ENCODE measurements at regions not wholly inside any gene's neighbourhood (a gene's known extent, or its start where the extent isn't known, plus 50 kb on each side); places are given as distances from the start of the nearest gene placed in this dataset.

DNA sequence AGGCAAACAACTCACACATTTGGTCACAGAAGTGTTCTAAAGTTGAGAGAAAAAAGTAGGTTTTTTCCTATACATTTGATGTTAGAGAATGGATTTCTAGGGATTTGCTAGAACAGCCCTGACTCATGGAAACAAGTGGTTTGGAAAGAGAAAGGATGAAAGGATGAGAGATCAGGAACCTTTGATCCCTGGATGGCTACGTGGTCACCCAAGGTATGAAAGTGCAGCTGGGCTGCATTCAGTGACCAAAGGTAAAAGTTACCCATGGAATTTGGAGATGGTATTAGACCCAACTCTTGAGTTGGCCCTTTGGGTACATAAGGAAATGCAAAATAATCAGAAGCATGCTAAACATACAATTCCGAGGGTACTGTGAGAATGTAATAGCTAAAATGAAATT lies 61.3 kb upstream of the SPIN1 start:
- no peak for FAIRE-seq

DNA sequence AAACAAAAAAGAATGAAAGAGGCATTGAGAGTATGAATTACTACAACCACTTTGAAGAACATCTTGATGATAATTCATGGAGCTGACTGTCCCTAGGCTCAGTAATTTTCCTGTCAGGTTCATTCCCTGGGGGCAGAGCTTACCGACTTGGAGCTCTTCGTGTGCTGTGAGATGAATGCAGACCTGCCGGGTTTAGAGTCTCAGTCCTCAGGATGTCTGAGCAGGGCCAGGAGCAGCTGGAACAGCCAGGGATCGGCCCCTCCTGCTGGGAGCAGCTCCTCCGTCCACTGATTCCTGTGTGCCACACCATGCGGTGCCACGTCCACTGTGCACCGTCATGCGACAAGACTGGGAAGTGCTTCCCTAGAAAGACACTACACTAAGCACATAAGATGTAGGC lies 62.2 kb upstream of the SPIN1 start:
- no peak for FAIRE-seq

DNA sequence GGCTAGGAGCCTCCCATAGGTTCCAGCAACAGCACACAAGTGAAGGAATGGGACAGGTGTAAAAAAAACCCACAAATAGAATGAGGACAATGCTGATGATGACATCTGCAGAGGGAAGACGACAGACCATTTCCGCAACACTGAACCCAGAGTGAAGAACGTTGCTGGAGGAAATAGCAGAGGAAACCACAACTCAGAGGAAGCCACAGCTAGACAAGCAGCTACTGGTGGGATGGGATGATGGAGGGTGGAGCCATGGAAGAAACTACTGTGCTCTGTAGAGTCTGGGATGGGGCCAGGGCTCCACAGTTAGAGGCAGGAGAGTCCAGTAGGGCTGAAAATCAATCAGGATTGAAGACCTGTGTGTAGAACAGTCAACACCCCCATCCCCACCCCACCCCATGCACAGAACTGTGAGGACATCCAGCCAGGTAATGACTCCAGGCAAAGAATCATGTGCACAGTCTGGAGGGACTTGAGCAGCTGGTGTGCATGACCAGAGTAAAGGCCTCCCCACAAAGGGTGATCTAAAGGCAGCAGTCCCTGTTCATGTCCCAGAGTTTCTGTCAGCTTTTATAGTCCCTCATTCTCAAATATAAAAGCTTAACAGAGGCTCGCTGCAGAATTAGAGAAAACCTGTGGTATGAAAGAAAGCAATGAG lies 65.2 kb upstream of the SPIN1 start:
- FAIRE-seq, result no peak

DNA sequence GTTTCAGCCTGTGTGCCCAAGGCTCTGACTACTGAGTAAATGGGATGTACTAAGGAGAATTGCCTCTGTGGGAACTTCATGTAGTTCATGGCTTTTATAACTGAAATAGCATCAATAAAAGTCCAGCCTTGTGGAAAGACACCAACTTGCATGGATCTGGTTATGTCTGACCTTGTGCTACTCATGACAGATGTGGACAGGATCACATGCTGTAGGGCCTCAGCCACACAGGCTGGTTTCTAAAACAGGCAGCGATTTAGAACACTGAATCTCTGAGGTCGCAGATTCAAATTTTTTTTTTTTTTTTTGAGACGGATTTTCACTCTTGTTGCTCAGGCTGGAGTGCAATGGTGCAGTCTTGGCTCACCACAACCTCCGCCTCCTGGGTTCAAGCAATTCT lies 66.5 kb upstream of the SPIN1 start:
- no peak for FAIRE-seq

DNA sequence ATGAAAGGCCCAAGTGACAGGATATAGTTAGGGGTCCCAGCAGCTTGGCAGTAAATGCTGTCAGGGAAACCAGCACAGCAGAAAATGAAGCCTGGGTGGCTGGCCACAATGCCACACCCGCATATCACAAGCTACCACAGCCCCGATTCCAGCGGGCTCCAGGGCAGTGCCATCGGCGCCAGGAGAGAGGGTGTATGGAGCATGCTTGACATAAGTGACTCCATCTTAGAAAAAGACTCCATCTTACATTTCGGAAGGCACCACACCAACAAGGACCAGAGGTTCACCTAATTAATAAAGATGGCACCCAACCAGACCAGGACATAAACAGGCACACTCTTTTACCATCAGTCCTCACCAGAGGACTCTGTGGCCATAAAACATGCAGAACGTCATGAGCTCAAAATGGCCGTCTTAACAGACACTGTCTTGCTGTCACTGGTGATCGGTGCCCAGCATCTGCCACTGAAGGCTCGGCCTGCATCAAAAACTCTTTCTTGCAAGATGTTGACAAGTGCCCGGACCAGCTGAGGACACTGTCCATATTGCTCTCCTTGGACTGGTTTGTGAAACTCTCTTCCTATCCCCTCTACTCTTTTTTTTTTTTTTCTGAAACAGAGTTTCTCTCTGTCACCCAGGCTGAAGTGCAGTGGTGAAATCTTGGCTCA lies 67.4 kb upstream of the SPIN1 start:
- no peak for FAIRE-seq

DNA sequence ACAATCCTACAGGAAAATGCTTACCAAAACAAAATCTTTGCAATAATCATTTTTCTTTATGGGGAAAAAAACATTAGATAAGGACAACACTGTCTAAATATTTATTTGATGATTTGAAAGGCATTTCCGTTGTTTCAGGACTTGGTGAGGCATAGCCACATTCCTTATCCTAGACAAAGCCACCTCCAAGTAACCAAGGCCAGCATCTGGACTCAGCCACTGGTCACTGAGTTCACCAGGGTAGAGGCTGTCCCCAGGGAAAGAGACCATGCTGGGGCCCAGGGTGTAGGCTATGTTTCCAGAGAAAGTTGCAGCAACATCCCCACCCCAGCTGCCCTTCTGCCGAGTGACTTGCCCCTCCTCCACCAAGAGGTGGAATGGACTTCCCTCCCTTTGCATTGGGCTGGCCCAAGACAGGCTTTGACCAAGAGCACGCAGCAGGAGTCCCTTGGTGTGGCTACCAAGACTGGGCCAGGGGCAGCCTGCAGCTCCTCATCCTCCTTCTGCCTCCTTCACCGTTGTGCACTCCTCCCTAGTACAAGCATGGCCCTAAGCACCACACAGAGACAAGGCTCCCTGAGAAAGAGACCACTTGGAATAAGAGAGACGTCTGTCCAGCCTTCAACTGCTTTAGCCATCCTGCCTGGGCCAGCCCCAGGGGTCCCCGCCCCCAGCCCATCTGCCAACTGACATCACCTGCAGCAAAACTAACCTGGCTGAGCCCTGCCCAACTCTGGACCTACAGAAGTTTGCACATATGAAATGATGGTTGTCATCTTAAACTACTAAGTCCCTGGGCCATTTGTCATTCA lies 68.1 kb upstream of the SPIN1 start:
- no peak for FAIRE-seq

DNA sequence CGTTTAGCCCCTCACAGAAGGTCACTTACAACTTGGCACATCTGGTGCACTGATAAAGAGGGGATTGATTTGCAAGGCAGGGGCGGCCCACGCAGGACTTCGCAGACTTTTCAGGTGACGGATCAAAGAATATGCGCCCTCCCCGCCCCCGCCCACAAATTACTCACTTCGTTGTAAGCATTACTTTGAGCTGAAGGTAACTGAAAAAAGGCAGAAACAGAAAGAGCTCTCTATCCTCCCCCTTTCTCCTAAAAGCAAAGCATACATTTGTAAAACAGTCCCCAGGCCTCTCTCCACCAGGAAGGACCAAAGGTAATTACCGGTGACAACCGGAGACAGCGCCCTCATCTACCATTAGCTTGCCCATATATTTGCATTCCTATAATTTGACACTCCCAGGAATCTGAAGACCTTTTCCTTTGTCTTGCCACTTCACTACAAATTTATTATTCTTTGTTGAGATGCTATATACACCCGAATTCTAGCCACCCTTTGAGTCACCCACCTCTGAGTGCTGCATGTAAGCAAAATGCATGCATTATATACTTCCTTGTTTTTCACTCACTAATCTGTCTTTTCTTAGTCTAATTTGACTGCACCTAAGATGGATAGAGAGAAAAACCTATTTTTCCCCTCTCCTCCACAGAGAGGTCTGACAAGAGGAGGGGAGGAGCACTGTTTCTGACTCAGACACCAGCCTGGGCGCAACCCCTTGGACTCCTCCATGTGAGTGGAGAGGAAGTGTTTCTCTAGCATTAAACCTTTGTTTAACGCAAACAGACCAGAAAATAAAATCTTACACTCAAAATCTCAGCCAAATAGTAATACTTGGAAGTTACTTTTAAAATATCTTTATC lies 74.7 kb upstream of the SPIN1 start:
- FAIRE-seq, result no peak

DNA sequence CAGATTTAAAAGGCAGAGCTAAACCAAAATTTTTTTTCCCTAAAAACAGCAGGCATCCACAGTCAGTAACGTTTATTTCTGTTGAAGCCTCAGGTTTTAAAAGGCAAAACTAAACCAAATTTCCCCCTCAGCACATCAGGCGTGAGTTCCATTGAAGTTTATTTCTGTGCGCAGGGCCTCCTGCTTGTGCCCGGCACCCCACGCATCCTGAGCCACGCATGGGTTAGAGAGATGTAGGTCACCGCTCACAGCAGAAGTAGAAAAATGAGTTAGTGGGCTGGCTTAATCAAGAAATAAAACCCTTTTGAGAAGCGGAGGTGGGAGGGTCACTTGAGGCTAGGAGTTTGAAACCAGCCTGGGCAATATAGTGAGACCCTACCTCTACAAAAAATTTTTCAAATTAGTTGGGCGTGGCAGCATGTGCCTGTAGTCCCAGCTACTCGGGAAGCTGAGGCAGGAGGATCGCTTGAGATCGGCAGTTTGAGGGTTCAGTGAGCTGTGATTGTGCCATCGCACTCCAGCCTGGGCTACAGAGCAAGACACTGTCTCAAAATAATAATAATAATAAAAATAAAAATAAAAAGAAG lies 75.6 kb upstream of the SPIN1 start:
- FAIRE-seq, result no peak

DNA sequence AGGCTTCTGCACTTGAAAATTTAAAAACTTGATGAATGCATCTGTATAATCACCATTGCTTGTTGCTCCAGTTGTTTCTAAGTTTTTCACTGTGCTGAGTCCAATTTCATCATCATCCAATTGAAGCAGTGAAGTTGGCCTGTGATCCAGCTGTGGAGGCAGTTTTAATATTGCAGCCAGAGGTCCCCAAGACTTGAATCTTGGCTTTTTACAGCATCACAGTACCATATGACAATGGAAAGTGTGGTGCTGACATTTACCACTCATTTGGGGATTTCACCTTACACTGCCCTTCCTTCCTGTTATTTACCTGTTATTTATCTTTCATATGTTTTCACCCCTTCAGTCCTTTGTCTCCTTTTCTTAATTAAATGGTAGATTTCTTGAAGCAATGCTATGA lies 76.2 kb upstream of the SPIN1 start:
- no peak for FAIRE-seq

DNA sequence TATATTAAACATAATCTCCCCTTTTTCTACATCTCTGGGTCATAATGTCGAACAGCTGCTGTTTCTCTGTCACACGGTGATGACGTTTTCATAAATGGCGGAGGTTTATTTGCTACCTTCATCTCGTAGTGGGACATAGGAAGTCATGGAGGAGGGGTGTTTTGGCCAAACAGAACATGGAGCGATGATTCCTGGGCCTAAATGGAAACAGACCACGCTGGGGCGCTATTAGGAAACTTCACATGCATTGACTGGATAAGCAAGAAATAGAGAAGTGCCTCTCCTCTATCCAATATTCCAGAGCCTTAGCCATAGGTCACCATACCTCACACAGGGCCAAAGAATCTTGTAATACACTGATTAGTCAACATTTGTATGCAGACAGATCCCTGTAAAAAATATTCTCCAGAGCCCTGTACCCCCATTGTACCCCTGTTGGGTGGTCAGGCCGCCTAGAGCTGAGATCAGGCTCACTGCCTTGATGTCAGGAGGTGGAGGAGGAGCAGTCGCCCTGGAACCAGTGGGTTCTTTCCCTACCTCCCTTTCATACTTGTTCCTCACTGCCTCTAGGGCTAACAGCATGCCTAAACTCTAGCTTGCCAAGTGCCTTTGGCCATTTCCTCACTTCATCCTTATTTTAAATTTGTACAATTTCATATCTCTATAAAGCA lies 77.8 kb upstream of the SPIN1 start:
- no peak for FAIRE-seq

DNA sequence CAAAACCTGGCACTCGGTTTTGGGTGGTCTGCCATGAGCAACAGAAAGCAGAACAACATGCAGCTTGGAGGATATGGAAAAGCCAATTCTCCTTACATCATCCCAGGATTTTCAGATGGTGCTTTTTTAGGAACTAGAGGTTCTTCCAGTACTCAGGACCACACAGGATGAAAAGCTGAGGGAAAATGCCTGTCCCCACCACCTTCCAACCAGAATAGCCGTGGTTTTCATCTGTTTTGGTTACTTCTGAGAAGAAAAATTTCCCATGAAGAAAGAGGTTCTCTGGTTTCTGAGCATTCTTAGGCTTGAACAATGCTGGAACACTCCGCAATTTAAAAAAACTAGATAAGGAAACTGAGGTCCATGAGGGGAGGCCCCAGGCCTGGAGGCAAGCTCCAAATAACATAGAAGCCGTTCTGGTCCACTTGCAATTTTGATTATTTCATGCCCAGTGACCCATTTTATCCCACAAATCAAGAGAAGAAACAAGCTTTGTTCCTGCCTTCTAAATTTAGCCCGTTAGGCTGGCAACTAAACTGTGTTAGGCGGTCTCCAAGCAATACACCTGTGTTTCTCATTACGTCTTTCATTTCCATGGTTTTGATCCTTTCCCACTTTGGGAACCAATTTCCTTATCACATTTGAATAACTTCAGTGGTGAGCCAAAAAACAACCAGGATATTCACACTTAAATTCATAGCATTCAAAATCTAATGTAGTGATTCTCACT lies 79.2 kb upstream of the SPIN1 start:
- no peak for FAIRE-seq

DNA sequence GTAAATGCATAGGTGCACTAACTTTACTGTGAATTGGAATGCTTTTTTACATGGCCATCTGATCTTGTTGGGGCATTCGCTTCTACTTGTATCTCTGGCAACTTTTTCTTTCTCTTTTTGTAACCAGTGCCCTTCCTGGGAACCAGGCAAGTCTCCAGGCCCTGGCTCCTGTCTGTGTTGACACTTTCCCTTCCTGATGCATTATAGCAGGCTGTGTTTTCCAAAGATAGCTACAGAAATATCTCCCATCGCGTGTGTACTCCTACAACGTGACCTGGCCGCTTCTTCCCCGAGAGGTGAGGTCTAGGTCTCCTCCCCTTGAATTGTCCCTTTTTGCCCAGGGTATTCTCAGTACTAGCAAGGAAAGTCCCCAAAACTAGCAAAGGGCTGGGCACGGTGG lies 81.1 kb upstream of the SPIN1 start:
- no peak for FAIRE-seq

DNA sequence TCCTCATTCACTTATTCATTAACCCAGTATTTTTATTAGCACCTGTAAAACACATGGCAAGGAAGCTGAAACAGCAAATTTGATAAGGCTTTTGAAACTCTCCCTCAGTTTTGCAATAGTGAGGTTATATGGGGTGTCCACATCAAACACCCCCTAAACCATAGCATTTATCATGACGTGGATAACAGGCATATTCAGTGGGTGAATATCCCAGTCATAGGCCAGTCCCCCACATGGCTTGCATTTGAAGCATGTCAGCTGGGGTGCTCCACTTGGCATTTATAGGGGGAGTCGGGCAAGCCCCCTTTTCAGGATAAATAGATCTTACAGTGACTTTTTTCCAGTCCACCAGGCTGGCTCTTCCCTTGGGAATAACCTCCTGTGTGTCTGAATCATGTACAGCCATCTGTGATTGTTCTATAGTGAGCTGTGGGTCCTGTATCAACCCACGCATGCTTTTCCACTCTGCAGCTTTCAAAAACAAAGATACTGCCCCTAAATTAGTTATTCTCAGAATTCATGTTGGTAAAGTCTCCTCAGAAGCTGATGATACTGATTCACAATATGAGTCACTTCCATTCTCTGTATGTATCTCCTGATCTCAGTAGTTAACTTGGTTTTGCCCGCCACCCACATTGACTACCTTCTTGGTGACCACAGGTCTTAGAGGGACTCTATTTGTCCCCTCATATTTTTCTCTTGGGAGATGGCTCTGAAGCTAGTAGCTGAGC lies 84.4 kb upstream of the SPIN1 start:
- FAIRE-seq, result no peak

DNA sequence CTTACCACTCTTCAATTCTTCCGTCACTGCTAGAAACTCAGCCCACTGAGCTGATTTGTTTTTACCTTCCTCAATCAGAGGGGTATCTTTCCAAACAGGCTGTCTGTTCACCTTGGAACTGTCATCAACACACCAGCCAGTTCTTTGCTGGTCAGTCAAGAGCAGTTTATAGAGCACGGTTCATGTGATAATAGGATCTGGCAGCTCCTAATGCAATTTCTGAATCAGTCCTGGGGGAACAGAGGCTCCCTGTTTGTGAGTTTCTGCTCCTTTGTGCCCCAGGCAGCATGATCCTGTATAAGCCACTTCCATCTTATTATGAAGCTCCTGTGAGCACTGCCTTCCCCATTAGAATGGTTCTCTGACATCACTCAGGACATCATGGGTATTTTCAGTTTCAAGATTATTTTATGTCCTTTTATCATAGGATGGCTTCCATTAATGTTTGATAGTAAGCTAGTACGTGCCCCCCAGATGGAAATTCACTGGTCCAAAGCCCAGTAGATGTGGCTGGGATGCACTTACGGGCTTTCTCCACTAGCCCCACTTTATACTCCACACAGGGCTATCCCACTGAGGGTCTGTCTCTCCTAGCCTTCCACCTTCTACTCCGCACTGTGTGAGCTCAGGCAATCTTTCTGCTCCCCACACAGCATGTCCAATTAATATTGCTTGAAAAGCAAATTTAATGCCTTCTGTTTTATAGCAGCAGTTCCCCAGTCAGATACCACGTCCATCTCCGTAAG lies 85.5 kb upstream of the SPIN1 start:
- no peak for FAIRE-seq

DNA sequence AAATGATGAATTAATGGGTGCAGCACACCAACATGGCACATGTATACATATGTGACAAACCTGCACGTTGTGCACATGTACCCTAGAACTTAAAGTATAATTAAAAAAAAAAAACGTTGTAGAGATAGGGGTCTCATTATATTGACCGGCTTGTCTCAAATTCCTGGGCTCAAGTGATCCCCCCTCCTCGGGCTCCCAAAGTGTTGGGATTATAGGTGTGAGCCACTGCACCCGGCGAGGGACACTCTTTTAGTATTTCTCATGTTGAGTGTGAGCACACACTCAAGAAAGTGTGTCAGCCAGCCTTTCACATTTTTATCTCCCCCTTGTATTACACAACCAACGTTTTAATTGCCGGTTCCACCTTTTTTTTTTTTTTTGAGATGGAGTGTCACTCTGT lies 87.7 kb upstream of the SPIN1 start:
- FAIRE-seq, result no peak

DNA sequence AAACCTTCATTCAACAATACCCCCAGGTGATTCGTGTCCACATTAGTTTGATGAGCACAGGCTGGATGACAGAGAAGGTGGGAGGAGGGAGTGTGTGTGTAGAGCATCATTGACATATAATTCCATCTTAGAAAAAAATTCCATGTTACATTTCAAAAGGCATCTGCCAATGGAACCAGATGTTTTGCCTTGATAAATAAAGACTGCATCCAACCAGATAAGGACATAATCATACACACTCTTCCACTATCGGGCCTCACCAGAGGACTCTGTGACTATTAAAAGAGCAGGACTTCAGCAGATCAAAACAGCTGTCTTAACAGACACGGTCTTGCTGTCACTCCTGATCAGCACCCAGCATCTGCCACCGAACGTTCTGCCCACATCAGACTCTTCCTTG lies 96.4 kb upstream of the SPIN1 start:
- no peak for FAIRE-seq

DNA sequence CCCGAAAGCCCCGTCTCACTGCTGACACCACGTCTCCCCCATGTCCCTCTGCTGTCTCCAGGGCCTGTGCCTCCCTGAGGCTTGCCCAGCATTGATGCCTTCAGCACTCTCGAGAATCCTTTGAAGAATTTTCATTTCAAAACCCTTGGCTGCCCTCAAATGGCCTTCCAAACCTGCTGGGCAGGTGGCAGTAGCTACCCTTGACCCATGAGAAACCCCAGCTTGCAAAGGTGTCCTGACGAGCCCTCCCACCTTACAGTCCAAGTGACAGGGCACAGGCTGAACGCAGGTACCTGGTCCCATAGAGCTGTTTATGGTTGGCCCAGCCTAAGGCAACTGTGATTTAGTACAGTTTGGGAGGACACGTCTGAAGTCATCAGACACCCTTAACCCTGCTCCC lies 97.2 kb upstream of the SPIN1 start:
- no peak for FAIRE-seq

DNA sequence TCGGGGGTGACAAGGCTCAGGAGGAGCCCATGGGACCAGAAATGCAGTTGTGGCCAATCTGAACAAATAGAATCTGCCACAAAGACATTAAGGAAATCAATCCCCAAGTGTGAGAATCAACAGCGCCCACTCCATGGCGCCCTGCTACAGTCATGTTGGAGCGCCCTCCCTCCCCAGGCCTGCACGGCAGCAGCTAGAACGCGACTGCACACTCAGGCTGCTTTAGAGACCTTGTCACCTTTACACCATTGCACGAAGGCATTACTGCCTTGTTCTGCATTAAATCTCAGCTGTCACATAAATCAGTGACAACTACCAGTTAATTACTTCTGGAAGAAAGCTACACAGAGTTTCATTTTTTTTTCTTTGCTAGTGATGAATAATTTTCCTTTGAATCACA lies 98.7 kb upstream of the SPIN1 start:
- FAIRE-seq, result no peak

DNA sequence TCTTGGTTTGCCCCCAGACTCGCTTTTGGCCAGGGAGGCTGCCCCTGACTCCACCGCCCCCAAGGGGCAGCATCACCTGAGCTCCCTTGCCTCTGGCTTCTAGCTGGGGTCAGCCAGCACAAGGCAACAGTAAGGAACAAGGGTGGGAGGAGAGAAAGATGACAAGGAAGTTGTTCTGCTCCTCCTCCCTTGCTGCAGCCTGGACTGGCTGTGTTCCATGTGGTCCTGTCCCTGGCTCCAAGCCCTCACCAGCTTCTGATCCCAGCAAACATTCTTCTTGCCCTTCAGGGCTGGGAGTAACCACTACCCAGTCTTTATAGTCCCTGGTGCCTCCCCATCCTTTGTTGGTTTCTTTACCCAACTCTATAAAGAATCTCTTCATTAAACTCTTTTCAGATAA lies 100.3 kb upstream of the SPIN1 start:
- no peak for FAIRE-seq

DNA sequence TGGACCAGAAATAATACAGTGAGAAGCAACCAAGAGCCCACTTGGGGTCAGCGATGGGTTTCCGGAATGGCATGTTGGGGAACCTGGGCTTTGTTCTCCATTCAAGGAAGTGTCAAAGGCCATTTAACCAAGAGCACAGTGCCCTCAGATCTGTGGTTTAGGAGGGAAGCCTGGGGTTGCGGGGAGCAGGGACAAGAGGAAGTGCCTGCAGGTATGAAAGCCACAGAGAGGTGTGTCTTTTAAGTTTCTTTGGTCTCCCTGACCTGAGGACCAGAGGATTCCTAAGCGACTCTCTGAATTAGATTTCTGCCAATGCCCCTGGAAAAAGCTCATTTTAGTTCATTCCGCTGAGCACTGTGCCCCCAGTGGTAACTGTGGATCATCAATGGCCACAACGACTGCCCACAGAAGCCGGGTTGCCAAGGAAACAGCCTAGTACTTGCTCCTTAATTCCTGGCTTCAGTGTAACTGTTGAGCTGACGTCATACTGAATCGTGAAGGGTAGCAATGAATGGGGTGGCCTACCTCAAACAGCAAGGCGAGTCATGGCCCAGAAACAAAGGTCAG lies 107.3 kb upstream of the SPIN1 start:
- FAIRE-seq, result no peak
